ENCODE measurements at regions not wholly inside any gene's neighbourhood (a gene's known extent, or its start where the extent isn't known, plus 50 kb on each side); places are given as distances from the start of the nearest gene placed in this dataset.

- TF ChIP-seq, protein P1, sequence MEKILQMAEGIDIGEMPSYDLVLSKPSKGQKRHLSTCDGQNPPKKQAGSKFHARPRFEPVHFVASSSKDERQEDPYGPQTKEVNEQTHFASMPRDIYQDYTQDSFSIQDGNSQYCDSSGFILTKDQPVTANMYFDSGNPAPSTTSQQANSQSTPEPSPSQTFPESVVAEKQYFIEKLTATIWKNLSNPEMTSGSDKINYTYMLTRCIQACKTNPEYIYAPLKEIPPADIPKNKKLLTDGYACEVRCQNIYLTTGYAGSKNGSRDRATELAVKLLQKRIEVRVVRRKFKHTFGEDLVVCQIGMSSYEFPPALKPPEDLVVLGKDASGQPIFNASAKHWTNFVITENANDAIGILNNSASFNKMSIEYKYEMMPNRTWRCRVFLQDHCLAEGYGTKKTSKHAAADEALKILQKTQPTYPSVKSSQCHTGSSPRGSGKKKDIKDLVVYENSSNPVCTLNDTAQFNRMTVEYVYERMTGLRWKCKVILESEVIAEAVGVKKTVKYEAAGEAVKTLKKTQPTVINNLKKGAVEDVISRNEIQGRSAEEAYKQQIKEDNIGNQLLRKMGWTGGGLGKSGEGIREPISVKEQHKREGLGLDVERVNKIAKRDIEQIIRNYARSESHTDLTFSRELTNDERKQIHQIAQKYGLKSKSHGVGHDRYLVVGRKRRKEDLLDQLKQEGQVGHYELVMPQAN (conservative IDR thresholded peaks at IDR 0.05), result no peak
- TF ChIP-seq TBL1XR1 (IDR thresholded peaks at IDR 0.05; ENCODE audit: low read depth, low read length) (no peak), ZNF622 (IDR thresholded peaks at IDR 0.05) (no peak), PAX8 (IDR thresholded peaks at IDR 0.05) (no peak), EGR1 (IDR thresholded peaks at IDR 0.05; ENCODE audit: borderline replicate concordance in 1 of 2, low read depth in 2 of 2, low read length in 2 of 2) (no peak)
Observed at GRCh38 chr2:195150819-195151218, 506.2 kb upstream of the SLC39A10 start (continued).

DNA sequence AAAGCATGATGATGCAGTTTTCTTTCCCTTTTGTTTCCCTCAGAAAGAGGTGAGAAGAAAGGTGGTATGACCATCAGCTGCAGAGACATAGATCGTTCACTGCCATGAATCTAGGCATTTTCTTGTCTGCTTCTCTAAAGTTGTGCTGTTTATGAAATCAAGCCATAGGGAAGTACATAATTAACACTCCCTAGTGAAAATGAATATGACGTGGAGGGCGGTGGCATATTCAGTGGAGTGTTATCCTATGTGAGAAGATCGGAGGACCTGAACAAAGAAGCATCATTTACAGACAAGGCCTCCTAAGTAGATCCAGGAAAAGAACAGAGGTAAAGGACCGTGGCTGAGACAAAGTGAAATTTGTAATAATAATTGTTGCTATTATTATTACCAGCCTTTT lies 509.0 kb upstream of the SLC39A10 start:
- FAIRE-seq, result no peak
- intact Hi-C loops (cut with micrococcal nuclease; ENCODE audit: unreplicated experiment), result no loop called here
- no peak for TF ChIP-seq MEF2A (IDR thresholded peaks at IDR 0.05; ENCODE audit: insufficient read depth, low read depth, low read length)

More for the DNA sequence above, 509.0 kb upstream of the SLC39A10 start:
- no peak overlapping the region for H3K4me2 ChIP-seq (ENCODE audit: control insufficient read depth, insufficient read depth)
- no peaks in the 10 kb centered on the region for H3K9me3 ChIP-seq (replicated peaks; ENCODE audit: control insufficient read depth, insufficient read depth, low read length)
- ATAC-seq (no peak), DNase-seq (ENCODE audit: low read depth, low spot score) (no peak)
- 19% methylated on average over 5 of the region's 5 CpGs for WGBS (ENCODE audit: insufficient coverage, insufficient replicate concordance, low lambda C conversion rate, missing lambda C conversion rate)
- H2AFZ ChIP-seq (ENCODE audit: control insufficient read depth, low read depth, low read length), result no peak overlapping the region
- RAD21 ChIA-PET (ENCODE audit: unreplicated experiment), result no interaction called here
- H3K4me1 ChIP-seq (ENCODE audit: control insufficient read depth, insufficient read depth, low read length), result no peaks in the 10 kb centered on the region
- POLR2A ChIA-PET, result no interaction called here
- in situ Hi-C loops (cut with MboI), result no loop called here
- no peaks in the 10 kb centered on the region for H3K36me3 ChIP-seq (ENCODE audit: control insufficient read depth in 2 of 2, insufficient read depth in 2 of 2, low read length in 1 of 2)
- H3K9ac ChIP-seq (ENCODE audit: control insufficient read depth, insufficient read depth, low read length), result no peak overlapping the region
- no peaks in the 10 kb centered on the region for H4K20me1 ChIP-seq (ENCODE audit: control insufficient read depth, insufficient read depth)
- H3K27ac ChIP-seq (ENCODE audit: control insufficient read depth, insufficient read depth), result no peak overlapping the region
- no peaks in the 10 kb centered on the region for H3K79me2 ChIP-seq (ENCODE audit: control insufficient read depth, insufficient read depth, low read length)
- SMC1A ChIA-PET (ENCODE audit: uncharacterized antibody, unreplicated experiment), result no interaction called here
- H3K27me3 ChIP-seq (replicated peaks in 1 of 2; ENCODE audit: control insufficient read depth in 2 of 2, insufficient read depth in 2 of 2, low read length in 1 of 2), result no peaks in the 10 kb centered on the region
- CTCF ChIA-PET, result interaction anchor here (0.8 kb wide), 1 partner anchor 10 kb away, joined by 3 read pairs; no protein-coding TSS in a partner anchor
- no TSS peak for BruUV-seq (replicated peaks)
- H3K4me3 ChIP-seq, result no peak overlapping the region

All from GM12878 (cell line).